Activated naive CD4-positive, alpha-beta T cell treated with anti-CD3 and anti-CD28 coated beads, Interleukin-2, amount 10 ng/mL, durations not matched to agents 7 days and 5 days (primary cell): ENCODE measurements at regions not wholly inside any gene's neighbourhood (a gene's known extent, or its start where the extent isn't known, plus 50 kb on each side); places are given as distances from the start of the nearest gene placed in this dataset.

Experiments used
- CTCF ChIA-PET: fragments of 350-600 bp; sonication (Branson Sonifier 250); formaldehyde crosslinking; loops from one replicate; lab custom pipeline; 2021; ENCODE audit warnings: antibody characterized with exemption; lab: Charles Lee
- DNase-seq: peaks from one replicate; pipeline ENCODE4 v3.0.0-alpha.2; 2020
- H3K27ac Mint-ChIP-seq: one replicate; pipeline ENCODE4 v1.8.0; 2021; ENCODE audit warnings: mild to moderate bottlenecking, moderate library complexity, mixed read lengths
- H3K27me3 Mint-ChIP-seq: one replicate; pipeline ENCODE4 v1.8.0; 2021; ENCODE audit warnings: mild to moderate bottlenecking, mixed read lengths
- H3K36me3 Mint-ChIP-seq: one replicate; pipeline ENCODE4 v1.8.0; 2021; ENCODE audit warnings: mixed read lengths
- H3K4me1 Mint-ChIP-seq: one replicate; pipeline ENCODE4 v1.8.0; 2021; ENCODE audit warnings: mixed read lengths
- H3K4me3 Mint-ChIP-seq: one replicate; pipeline ENCODE4 v1.8.0; 2021; ENCODE audit warnings: mild to moderate bottlenecking, moderate library complexity, mixed read lengths
- H3K9me3 Mint-ChIP-seq: one replicate; pipeline ENCODE4 v1.8.0; 2021; ENCODE audit warnings: mixed read lengths

DNA sequence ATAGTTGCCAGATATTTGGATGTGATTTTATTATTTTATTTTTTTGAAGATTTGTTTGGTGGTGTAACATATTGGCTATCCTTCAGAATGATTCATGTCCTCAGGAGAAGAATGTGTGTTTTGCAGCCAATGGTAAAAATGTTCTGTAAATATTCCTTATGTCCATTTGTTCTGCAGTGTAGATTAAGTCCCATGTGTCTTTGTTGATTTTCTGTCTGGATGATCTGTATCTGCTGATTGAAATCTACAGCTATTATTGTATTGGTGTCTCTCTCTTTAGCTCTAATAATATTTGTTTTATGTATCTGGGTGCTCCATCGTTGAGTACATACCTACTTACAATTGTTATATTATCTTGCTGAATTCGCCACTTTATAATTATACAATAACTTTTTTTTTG, 1641.7 kb downstream of the OTOL1 start:
- Mint-ChIP-seq H3K36me3 (no peaks in the 10 kb centered on the region), H3K27me3 (no peaks in the 10 kb centered on the region), H3K9me3 (peaks cover 20% of the 10 kb centered on the region), H3K27ac (no peak overlapping the region), H3K4me1 (no peaks in the 10 kb centered on the region), H3K4me3 (no peak overlapping the region)
- CTCF ChIA-PET: no interaction called here
- DNase-seq: no peak

DNA sequence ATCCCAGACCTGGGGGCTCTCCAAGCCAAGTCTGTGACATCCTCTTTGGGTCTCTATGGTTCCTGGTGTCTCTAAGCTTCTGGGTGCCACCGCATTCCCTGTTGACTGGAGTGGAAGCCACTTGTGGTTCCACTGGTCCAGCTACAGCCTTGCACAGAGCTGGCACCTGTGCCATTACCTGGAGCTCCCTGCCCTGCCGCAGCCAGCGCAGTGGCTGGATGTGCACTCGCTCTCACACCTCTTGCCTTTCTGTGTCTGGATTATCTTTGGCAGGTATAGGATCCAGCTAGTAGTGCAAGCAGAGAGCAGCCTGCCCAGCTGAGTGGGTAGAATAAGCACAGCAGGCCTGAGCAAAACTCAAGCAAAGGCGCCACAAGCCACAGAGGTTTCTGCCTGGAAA, 1635.5 kb downstream of the OTOL1 start:
- no peaks in the 10 kb centered on the region for H3K4me1 Mint-ChIP-seq
- CTCF ChIA-PET: no interaction called here
- no peaks in the 10 kb centered on the region for H3K36me3 Mint-ChIP-seq
- H3K27me3 Mint-ChIP-seq: no peaks in the 10 kb centered on the region
- peaks cover 15% of the 10 kb centered on the region for H3K9me3 Mint-ChIP-seq
- no peak overlapping the region for H3K4me3 Mint-ChIP-seq
- DNase-seq: no peak
- no peak overlapping the region for H3K27ac Mint-ChIP-seq

DNA sequence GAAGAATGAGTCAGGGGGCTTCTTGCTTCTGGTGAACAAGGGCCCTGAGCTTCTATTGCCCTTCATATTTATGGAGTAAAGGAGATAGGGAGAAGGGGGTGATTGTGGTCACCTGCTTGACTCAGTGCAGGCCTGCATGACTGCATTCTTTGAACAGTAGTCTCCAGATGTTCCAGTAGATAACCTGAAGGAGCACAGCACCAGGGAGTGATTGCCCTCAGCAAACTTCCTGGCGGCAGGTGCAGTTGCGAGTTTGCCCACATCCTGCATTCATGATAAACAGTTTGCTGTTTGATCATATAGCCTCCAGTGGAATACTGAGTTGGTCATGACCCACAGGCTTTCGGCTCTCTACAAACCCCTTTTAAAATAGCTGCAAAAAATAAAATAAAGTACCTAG, 1632.7 kb downstream of the OTOL1 start:
- Mint-ChIP-seq H3K4me1 (no peaks in the 10 kb centered on the region), H3K9me3 (peaks cover 34% of the 10 kb centered on the region), H3K27ac (no peak overlapping the region), H3K27me3 (no peaks in the 10 kb centered on the region), H3K36me3 (no peaks in the 10 kb centered on the region), H3K4me3 (no peak overlapping the region)
- CTCF ChIA-PET: no interaction called here
- no peak for DNase-seq

DNA sequence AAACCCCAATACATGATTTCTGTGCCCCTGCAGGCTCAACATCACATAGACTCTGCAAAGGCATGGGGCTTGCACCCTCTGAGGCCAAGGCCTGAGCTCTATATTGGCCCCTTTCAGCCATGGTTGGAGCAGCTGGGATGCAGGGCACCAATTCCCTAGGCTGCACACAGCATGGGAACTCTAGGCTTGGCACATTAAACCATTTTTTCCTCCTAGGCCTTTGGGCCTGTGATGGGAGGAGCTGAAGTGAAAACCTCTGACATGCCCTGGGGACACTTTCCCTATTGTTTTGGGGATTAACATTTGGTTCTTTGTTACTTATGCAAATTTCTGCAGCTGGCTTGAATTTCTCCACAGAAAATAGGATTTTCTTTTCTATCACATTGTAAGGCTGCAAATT, 1629.5 kb downstream of the OTOL1 start:
- peaks cover 35% of the 10 kb centered on the region for H3K9me3 Mint-ChIP-seq
- no peak for DNase-seq
- H3K4me1 Mint-ChIP-seq: no peaks in the 10 kb centered on the region
- no peak overlapping the region for H3K4me3 Mint-ChIP-seq
- no peak overlapping the region for H3K27ac Mint-ChIP-seq
- H3K27me3 Mint-ChIP-seq: no peaks in the 10 kb centered on the region
- CTCF ChIA-PET: no interaction called here
- H3K36me3 Mint-ChIP-seq: no peaks in the 10 kb centered on the region
